ENCODE measurements at regions not wholly inside any gene's neighbourhood (a gene's known extent, or its start where the extent isn't known, plus 50 kb on each side); places are given as distances from the start of the nearest gene placed in this dataset.
A peak's percentile ranks its signal among the peaks of the same experiment; 100 is the strongest.

DNA sequence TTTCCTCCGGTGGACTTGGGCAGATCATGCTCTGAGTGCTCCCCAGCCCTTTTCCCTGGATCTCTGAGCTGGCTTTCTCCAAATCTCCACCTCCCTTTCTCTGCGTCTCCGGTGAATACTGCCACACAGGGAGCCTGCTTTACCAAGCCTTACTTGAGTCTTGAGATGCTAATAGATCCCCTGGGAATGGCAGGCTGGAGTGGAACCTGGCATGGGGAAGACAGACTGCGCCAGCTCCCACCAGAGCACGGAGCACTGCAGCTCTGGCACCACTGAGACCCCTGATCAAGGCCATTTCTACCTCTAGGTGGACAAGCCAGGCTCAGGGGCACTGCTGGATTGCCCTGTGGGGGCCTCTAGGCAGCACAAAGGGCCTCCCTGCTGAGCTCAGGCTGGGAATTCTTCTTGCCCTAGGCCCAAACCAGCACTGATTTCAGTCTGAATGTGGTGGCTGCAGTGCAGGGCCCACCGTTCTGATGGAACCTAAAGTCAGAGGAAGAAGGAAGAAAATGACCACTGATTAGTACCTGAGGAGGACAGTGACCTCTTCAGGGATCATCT, 74.3 kb upstream of the CRHR1 start:
- no peaks in the 10 kb centered on the region for H3K9me3 ChIP-seq (ENCODE audit: control insufficient read depth, insufficient read depth, low read length)
- H3K27ac ChIP-seq (ENCODE audit: low read depth, low read length), result no peak overlapping the region
- CTCF ChIA-PET, result no interaction called here
- POLR2A ChIA-PET, result no interaction called here
- no peak overlapping the region for H3K4me3 ChIP-seq (ENCODE audit: low read depth, low read length)
- no peak for DNase-seq (ENCODE audit: low read depth, low spot score)
- peaks cover 13% of the 10 kb centered on the region for H3K27me3 ChIP-seq (ENCODE audit: control insufficient read depth, insufficient read depth, low read length)
- TF ChIP-seq CTCF (IDR thresholded peaks at IDR 0.05; ENCODE audit: low read depth, low read length), result no peak

DNA sequence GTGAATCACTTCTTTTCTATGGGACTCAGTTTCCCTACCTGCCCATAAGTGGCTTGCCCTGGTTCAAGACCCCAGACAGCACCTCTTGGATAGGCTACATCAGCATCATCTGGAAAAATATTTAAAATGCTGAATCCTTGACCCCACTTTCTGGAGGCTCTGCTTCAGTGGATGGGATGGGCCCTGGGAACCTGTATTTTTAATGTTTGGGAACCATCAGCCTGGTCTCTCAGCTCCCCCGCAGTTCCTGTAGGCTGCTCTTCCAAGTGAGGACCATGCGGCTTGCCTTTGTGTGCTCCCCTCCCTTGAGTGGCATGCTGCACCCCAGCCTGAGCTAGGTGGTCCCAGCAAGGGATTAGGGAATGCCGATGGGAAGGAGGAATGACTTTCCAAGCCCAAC, 68.3 kb upstream of the CRHR1 start:
- H3K9me3 ChIP-seq (ENCODE audit: control insufficient read depth, insufficient read depth, low read length), result no peaks in the 10 kb centered on the region
- no peak for DNase-seq (ENCODE audit: low read depth, low spot score)
- no peak overlapping the region for H3K4me3 ChIP-seq (ENCODE audit: low read depth, low read length)
- POLR2A ChIA-PET, result interaction anchor here (0.6 kb wide), 1 partner anchor 48 kb away, joined by 3 read pairs; no protein-coding TSS in a partner anchor
- TF ChIP-seq CTCF (IDR thresholded peaks at IDR 0.05; ENCODE audit: low read depth, low read length), result no peak
- H3K27me3 ChIP-seq (ENCODE audit: control insufficient read depth, insufficient read depth, low read length), result peaks cover 15% of the 10 kb centered on the region
- CTCF ChIA-PET, result no interaction called here
- H3K27ac ChIP-seq (ENCODE audit: low read depth, low read length), result no peak overlapping the region

DNA sequence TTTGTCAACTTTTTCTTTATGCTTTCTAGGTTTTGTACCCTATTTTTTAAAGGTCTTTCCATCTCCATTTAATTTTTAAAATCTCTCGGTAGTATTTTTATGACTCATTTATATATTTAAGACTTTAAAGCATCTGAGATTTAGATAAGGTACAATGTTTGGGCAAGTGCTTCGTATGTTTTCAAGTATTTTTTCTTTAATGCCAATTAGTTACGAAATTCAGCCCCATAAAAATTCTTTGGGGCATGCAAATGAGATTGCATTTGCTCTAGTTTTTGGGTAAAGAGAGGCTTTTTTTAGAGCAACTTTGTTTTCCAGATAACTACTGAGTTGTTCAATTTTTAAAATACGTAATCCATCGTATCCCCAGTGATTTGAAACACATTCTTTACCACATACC, 65.3 kb upstream of the CRHR1 start:
- Histone ChIP-seq H3K9me3 (ENCODE audit: control insufficient read depth, insufficient read depth, low read length) (no peaks in the 10 kb centered on the region), H3K27ac (ENCODE audit: low read depth, low read length) (no peak overlapping the region), H3K27me3 (ENCODE audit: control insufficient read depth, insufficient read depth, low read length) (peaks cover 15% of the 10 kb centered on the region), H3K4me3 (ENCODE audit: low read depth, low read length) (no peak overlapping the region)
- TF ChIP-seq CTCF (IDR thresholded peaks at IDR 0.05; ENCODE audit: low read depth, low read length), result no peak
- POLR2A ChIA-PET, result no interaction called here
- DNase-seq (ENCODE audit: low read depth, low spot score), result no peak
- CTCF ChIA-PET, result no interaction called here

DNA sequence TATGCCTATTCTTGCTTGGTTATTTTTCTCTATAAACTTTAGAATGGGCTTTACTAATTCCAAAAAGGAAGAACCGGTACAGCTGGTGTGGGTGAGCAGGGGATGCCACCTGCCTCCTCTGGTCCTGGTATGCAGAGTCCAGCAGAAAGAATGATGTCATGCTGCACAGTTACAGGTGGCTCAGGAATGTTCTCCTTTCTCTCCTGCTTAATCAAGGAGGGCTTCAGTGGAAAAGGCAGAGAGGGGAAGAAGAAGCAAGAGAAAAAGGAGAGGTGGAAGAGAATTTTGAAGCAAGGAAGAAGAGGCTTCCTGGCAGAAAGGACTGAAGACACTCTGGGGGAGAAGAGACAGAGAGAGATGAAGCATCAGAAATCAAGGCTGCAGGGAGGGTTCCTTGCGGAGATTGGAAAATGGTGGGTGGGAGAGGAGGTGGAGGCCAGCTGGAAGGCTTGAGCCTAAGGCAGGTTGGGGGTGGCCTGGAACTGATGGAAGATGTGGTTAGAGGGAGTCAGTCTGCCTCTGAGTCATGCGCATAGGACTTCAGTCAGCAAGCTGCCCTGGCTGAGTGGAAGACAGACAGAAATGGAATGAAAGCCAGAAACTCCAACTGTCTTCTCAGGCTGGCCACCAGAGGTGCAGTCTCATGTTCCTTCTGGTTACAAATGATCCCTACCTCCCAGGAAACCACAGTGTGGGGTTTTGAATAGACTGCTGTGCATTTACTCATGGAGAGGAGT, 64.6 kb upstream of the CRHR1 start:
- peaks cover 17% of the 10 kb centered on the region for H3K27me3 ChIP-seq (ENCODE audit: control insufficient read depth, insufficient read depth, low read length)
- peak; percentile 15 for DNase-seq (ENCODE audit: low read depth, low spot score)
- H3K4me3 ChIP-seq (ENCODE audit: low read depth, low read length), result no peak overlapping the region
- TF ChIP-seq CTCF (IDR thresholded peaks at IDR 0.05; ENCODE audit: low read depth, low read length), result peak; percentile 52
- no peaks in the 10 kb centered on the region for H3K9me3 ChIP-seq (ENCODE audit: control insufficient read depth, insufficient read depth, low read length)
- H3K27ac ChIP-seq (ENCODE audit: low read depth, low read length), result no peak overlapping the region
- CTCF ChIA-PET, result interaction anchor here (0.8 to 1.3 kb wide), 2 partner anchors 9 to 112 kb away, joined by 3 read pairs; no protein-coding TSS in a partner anchor
- POLR2A ChIA-PET, result no interaction called here

GRCh38 chr17:45720386-45720785, 63.7 kb upstream of the CRHR1 start:
- H3K9me3 ChIP-seq (ENCODE audit: control insufficient read depth, insufficient read depth, low read length), result no peaks in the 10 kb centered on the region
- no peak for DNase-seq (ENCODE audit: low read depth, low spot score)
- no peak overlapping the region for H3K4me3 ChIP-seq (ENCODE audit: low read depth, low read length)
- ChIA-PET POLR2A (no interaction called here), CTCF (interaction anchor here (0.8 to 1.3 kb wide), 2 partner anchors 9 to 111 kb away, joined by 3 read pairs; no protein-coding TSS in a partner anchor)
- peaks cover 14% of the 10 kb centered on the region for H3K27me3 ChIP-seq (ENCODE audit: control insufficient read depth, insufficient read depth, low read length)
- H3K27ac ChIP-seq (ENCODE audit: low read depth, low read length), result no peak overlapping the region
- no peak for TF ChIP-seq CTCF (IDR thresholded peaks at IDR 0.05; ENCODE audit: low read depth, low read length)

All from AG04450 (cell line).